H1 (cell line): ENCODE measurements at regions not wholly inside any gene's neighbourhood (a gene's known extent, or its start where the extent isn't known, plus 50 kb on each side); places are given as distances from the start of the nearest gene placed in this dataset.

Experiments used
- CBX8 ChIP-seq: fragments of 300-800, 300-1000 bp; sonication (generic); IDR thresholded peaks from 2 replicates; pipeline ENCODE4 v1.7.1; 2016; ENCODE audit warnings: low read depth, low read length, borderline replicate concordance
- CEBPB ChIP-seq: IDR thresholded peaks from 2 replicates; pipeline ENCODE4 v1.6.1; 2012; ENCODE audit warnings: low read depth, low read length
- GTF2F1 ChIP-seq: IDR thresholded peaks from 2 replicates; pipeline ENCODE4 v1.6.1; 2012; ENCODE audit warnings: low read depth, low read length, improper control_type of control experiment, borderline replicate concordance
- HDAC6 ChIP-seq: IDR thresholded peaks from one replicate; pipeline ENCODE4 v1.7.1; 2012; ENCODE audit warnings: low read depth, mild to moderate bottlenecking, inconsistent platforms, low read length, moderate library complexity
- KDM5A ChIP-seq: fragments of 200-600 bp; IDR thresholded peaks from 2 replicates; pipeline ENCODE4 v1.7.1; 2012; ENCODE audit warnings: mild to moderate bottlenecking, low read length, inconsistent platforms, mixed read lengths
- NRF1 ChIP-seq: IDR thresholded peaks from 2 replicates; pipeline ENCODE4 v1.6.1; 2011; ENCODE audit warnings: mild to moderate bottlenecking, low read depth, low read length, improper control_type of control experiment
- POLR2AphosphoS5 ChIP-seq: IDR thresholded peaks from 2 replicates; pipeline ENCODE4 v1.6.1; 2011; ENCODE audit warnings: low read depth, low read length
- RBBP5 ChIP-seq: IDR thresholded peaks from 2 replicates; pipeline ENCODE4 v1.7.1; 2012; ENCODE audit warnings: low read depth, mild to moderate bottlenecking, inconsistent platforms, low read length, moderate library complexity, borderline replicate concordance
- SUZ12 ChIP-seq: fragments of 200-600 bp; sonication (generic); IDR thresholded peaks from 2 replicates; pipeline ENCODE4 v1.6.1; 2012; ENCODE audit warnings: mild to moderate bottlenecking, inconsistent platforms, low read length, moderate library complexity, mixed read lengths
- TF ChIP-seq, protein P1 (sequence below): fragments of 300-600 bp; sonication (generic); IDR thresholded peaks from 2 replicates; pipeline ENCODE4 v1.7.1; 2012; ENCODE audit warnings: low read length, moderate library complexity, mild to moderate bottlenecking, inconsistent platforms; ENCODE audit not compliant: insufficient replicate concordance
- TF ChIP-seq, protein P2 (sequence below): IDR thresholded peaks from 2 replicates; pipeline ENCODE4 v1.6.1; 2012; ENCODE audit warnings: low read length, inconsistent platforms

DNA sequence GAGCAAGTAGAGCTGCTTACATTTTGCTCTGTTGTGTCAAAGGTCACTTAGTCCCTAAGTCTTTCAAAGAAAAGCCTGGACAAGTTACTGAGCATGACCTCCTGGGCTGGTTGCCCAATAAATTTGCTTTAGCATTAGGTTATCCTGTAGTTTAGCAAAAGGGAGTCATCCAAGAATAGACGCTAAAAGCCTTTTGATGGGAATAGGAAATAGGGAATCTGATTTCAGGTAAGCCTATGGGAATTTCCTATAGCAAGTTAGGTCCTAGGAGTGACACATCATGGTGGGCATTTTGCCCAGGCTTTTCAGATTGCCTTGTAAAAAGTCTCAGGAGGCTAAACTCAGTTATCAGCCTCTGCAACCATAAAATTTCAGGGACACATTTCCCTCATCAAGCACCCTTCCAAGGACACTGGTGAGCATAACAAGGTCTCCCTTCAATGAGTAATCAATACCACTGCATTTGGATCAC is 67.6 kb upstream of the RANBP3L start (continued):
- TF ChIP-seq, protein P1, sequence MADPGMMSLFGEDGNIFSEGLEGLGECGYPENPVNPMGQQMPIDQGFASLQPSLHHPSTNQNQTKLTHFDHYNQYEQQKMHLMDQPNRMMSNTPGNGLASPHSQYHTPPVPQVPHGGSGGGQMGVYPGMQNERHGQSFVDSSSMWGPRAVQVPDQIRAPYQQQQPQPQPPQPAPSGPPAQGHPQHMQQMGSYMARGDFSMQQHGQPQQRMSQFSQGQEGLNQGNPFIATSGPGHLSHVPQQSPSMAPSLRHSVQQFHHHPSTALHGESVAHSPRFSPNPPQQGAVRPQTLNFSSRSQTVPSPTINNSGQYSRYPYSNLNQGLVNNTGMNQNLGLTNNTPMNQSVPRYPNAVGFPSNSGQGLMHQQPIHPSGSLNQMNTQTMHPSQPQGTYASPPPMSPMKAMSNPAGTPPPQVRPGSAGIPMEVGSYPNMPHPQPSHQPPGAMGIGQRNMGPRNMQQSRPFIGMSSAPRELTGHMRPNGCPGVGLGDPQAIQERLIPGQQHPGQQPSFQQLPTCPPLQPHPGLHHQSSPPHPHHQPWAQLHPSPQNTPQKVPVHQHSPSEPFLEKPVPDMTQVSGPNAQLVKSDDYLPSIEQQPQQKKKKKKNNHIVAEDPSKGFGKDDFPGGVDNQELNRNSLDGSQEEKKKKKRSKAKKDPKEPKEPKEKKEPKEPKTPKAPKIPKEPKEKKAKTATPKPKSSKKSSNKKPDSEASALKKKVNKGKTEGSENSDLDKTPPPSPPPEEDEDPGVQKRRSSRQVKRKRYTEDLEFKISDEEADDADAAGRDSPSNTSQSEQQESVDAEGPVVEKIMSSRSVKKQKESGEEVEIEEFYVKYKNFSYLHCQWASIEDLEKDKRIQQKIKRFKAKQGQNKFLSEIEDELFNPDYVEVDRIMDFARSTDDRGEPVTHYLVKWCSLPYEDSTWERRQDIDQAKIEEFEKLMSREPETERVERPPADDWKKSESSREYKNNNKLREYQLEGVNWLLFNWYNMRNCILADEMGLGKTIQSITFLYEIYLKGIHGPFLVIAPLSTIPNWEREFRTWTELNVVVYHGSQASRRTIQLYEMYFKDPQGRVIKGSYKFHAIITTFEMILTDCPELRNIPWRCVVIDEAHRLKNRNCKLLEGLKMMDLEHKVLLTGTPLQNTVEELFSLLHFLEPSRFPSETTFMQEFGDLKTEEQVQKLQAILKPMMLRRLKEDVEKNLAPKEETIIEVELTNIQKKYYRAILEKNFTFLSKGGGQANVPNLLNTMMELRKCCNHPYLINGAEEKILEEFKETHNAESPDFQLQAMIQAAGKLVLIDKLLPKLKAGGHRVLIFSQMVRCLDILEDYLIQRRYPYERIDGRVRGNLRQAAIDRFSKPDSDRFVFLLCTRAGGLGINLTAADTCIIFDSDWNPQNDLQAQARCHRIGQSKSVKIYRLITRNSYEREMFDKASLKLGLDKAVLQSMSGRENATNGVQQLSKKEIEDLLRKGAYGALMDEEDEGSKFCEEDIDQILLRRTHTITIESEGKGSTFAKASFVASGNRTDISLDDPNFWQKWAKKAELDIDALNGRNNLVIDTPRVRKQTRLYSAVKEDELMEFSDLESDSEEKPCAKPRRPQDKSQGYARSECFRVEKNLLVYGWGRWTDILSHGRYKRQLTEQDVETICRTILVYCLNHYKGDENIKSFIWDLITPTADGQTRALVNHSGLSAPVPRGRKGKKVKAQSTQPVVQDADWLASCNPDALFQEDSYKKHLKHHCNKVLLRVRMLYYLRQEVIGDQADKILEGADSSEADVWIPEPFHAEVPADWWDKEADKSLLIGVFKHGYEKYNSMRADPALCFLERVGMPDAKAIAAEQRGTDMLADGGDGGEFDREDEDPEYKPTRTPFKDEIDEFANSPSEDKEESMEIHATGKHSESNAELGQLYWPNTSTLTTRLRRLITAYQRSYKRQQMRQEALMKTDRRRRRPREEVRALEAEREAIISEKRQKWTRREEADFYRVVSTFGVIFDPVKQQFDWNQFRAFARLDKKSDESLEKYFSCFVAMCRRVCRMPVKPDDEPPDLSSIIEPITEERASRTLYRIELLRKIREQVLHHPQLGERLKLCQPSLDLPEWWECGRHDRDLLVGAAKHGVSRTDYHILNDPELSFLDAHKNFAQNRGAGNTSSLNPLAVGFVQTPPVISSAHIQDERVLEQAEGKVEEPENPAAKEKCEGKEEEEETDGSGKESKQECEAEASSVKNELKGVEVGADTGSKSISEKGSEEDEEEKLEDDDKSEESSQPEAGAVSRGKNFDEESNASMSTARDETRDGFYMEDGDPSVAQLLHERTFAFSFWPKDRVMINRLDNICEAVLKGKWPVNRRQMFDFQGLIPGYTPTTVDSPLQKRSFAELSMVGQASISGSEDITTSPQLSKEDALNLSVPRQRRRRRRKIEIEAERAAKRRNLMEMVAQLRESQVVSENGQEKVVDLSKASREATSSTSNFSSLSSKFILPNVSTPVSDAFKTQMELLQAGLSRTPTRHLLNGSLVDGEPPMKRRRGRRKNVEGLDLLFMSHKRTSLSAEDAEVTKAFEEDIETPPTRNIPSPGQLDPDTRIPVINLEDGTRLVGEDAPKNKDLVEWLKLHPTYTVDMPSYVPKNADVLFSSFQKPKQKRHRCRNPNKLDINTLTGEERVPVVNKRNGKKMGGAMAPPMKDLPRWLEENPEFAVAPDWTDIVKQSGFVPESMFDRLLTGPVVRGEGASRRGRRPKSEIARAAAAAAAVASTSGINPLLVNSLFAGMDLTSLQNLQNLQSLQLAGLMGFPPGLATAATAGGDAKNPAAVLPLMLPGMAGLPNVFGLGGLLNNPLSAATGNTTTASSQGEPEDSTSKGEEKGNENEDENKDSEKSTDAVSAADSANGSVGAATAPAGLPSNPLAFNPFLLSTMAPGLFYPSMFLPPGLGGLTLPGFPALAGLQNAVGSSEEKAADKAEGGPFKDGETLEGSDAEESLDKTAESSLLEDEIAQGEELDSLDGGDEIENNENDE, result no peak
- no peak for TF ChIP-seq POLR2AphosphoS5
- no peak for TF ChIP-seq CBX8
- no peak for TF ChIP-seq CEBPB
- TF ChIP-seq KDM5A, result no peak
- no peak for TF ChIP-seq RBBP5
- TF ChIP-seq, protein P2, sequence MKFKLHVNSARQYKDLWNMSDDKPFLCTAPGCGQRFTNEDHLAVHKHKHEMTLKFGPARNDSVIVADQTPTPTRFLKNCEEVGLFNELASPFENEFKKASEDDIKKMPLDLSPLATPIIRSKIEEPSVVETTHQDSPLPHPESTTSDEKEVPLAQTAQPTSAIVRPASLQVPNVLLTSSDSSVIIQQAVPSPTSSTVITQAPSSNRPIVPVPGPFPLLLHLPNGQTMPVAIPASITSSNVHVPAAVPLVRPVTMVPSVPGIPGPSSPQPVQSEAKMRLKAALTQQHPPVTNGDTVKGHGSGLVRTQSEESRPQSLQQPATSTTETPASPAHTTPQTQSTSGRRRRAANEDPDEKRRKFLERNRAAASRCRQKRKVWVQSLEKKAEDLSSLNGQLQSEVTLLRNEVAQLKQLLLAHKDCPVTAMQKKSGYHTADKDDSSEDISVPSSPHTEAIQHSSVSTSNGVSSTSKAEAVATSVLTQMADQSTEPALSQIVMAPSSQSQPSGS, result no peak
- TF ChIP-seq SUZ12, result no peak
- TF ChIP-seq HDAC6, result no peak
- no peak for TF ChIP-seq GTF2F1
- TF ChIP-seq NRF1, result no peak
